Bronchial epithelial cell (primary cell): ENCODE measurements at regions not wholly inside any gene's neighbourhood (a gene's known extent, or its start where the extent isn't known, plus 50 kb on each side); places are given as distances from the start of the nearest gene placed in this dataset.

Source experiments
- DNase-seq: peaks from one replicate; pipeline ENCODE4 v3.0.0-alpha.2; 2010; ENCODE audit warnings: low read depth
- FAIRE-seq: peaks from 2 replicates; lab custom pipeline; 2011; peaks lifted over from hg19 to GRCh38; lab: Jason Lieb, UNC
- H3K27me3 ChIP-seq: 2 replicates; pipeline ENCODE4 v1.5.1; 2011; ENCODE audit warnings: low read length; ENCODE audit not compliant: control insufficient read depth, insufficient read depth
- H3K36me3 ChIP-seq: 2 replicates; pipeline ENCODE4 v1.5.1; 2011; ENCODE audit warnings: low read length; ENCODE audit not compliant: control insufficient read depth, insufficient read depth
- H3K4me3 ChIP-seq: 2 replicates; pipeline ENCODE4 v1.5.1; 2011; ENCODE audit warnings: mild to moderate bottlenecking, low read depth, low read length, control low read depth
- CTCF ChIP-seq: IDR thresholded peaks from 2 replicates; pipeline ENCODE4 v1.5.1; 2011; ENCODE audit warnings: mild to moderate bottlenecking, moderate library complexity, low read length, control low read depth, inconsistent platforms; ENCODE audit not compliant: insufficient read depth, severe bottlenecking

DNA sequence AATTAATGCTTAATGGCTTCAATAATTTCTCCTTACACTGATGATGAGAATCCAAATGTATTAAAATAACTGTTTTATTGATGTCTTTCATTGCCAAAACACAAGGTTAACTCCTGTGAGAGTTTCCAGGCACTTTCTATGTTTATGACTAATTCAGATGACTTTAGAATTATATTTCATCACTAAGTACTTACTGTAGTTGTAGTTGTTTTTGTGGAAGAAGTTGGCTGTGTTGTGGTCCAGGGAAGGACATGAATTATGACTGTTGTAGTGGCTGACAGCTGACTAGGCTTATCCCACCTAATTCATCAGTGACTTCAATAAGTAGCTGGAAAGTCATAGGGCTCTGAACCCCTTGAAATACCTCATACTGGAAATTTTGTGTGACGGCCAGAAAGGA, 254.8 kb downstream of the HGF start:
- DNase-seq (no peak), FAIRE-seq (no peak)
- Histone ChIP-seq H3K36me3 (no peaks in the 10 kb centered on the region), H3K4me3 (no peak overlapping the region), H3K27me3 (no peaks in the 10 kb centered on the region)
- TF ChIP-seq CTCF = no peak

DNA sequence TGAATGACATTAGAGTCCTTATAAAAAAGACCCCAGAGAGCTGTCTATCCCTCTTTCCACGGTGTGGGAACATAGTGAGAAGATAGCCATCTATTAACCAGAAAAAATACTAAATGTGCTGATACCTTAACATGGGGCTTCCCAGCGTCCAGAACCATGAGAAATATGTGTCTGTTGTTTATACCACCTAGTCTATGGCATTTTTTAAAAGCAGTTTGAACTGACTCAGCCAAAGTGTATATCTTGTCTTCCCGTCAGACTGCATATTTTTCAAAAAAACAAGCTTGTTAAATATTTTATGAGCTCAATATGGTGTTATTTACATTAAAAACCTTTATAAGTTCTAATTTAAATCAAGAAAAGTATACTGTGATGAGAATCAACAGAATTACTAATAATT, 255.3 kb downstream of the HGF start:
- no peaks in the 10 kb centered on the region for H3K27me3 ChIP-seq
- DNase-seq (no peak), FAIRE-seq (no peak)
- no peak for TF ChIP-seq CTCF
- no peaks in the 10 kb centered on the region for H3K36me3 ChIP-seq
- no peak overlapping the region for H3K4me3 ChIP-seq

DNA sequence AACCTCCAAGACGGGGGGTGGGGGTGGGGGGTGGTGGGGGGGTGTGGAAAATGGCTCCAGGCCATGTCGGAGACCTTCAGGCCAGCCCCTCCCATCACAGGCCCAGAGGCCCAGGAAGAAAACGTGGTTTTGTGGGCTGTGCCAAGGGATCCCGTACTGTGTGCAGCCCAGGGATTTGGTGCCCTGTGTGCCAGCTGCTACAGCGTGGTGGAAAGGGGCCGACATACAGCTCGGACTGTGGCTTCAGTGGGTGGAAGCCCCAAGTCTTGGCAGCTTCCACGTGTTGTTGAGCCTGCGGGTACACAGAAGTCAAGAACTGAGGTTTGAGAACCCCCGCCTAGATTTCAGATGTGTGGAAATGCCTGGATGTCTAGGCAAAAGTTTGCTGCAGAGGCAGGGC, 259.7 kb downstream of the HGF start:
- Histone ChIP-seq H3K4me3 (no peak overlapping the region), H3K36me3 (no peaks in the 10 kb centered on the region), H3K27me3 (no peaks in the 10 kb centered on the region)
- DNase-seq (no peak), FAIRE-seq (no peak)
- no peak for TF ChIP-seq CTCF

- FAIRE-seq = no peak
- no peak overlapping the region for H3K4me3 ChIP-seq
- H3K27me3 ChIP-seq = no peaks in the 10 kb centered on the region
- H3K36me3 ChIP-seq = no peaks in the 10 kb centered on the region
- no peak for DNase-seq
- no peak for TF ChIP-seq CTCF
These were observed 262.6 kb downstream of the HGF start for GRCh38 chr7:81507221-81507620.

DNA sequence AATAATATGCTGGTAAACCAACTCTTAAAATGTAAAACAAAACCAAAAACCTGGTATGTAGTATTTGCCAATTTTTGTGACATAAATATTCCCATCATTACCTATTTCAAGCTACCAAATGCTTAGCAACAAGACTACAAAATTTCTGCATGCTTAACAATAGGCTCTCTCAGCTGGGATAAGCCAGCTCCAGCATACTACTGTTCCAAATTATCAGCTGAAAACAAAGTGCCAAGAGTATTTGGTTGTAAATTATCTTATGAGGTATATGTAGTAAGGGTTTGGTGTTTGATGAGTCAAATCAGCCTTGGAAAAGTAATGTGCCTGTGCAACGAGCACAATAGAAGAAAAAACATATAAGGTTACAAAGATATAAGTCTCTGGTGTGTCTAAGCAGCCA, 263.2 kb downstream of the HGF start:
- H3K36me3 ChIP-seq = no peaks in the 10 kb centered on the region
- no peak overlapping the region for H3K4me3 ChIP-seq
- H3K27me3 ChIP-seq = no peaks in the 10 kb centered on the region
- no peak for TF ChIP-seq CTCF
- FAIRE-seq = no peak
- no peak for DNase-seq

DNA sequence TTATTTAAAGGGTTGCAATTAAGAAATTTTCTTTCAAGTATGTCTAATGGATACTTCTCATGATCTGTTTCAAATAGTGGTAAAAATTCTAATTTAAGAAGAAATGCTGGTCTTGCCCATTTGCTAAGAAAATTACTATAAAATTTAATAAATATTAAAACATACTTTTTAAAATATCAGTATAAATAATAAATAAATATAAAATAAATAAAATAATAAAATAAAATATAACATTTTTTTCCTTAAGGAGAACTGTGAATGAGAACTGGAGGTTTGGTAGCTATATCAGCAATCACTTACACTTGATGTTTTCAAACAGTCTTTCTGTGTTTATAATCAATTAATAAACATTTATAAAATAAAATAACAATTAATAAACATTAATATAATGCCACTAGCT, 266.1 kb downstream of the HGF start:
- DNase-seq (no peak), FAIRE-seq (no peak)
- TF ChIP-seq CTCF = no peak
- Histone ChIP-seq H3K36me3 (no peaks in the 10 kb centered on the region), H3K4me3 (no peak overlapping the region), H3K27me3 (no peaks in the 10 kb centered on the region)
